CD4-positive, alpha-beta T cell treated with Interleukin-17A for 4 hours (primary cell): ENCODE measurements at regions not wholly inside any gene's neighbourhood (a gene's known extent, or its start where the extent isn't known, plus 50 kb on each side); places are given as distances from the start of the nearest gene placed in this dataset.
"Not testable (repeated sequence)": the region's sequence is repeated elsewhere in the genome, so short reads cannot be mapped to it uniquely, and the experiment has no call there.

ENCODE experiments used
- DNase-seq: peaks from one replicate; pipeline ENCODE4 v3.0.0-alpha.2; 2020; ENCODE audit warnings: mixed read lengths

DNA sequence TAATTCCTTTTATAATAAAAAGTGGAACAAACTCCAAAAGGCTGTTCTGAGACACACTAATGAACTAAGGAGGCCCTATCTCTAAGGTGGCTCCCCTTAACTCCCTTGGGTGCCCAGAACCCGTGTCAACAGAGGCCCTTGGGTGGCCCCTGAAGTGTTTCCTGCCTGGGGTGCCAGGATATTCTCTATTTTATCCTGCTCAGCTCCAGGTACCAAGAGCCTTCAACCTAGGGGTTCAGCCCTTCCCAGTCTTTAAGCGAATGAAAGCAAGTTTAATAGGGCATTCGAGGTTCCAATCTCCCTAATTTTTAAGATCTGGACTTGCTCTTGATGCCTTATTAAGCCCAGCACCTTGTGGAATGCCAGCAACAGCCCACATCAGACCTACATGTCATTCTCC lies 64.4 kb upstream of the MYO3A start:
- DNase-seq, result no peak

DNA sequence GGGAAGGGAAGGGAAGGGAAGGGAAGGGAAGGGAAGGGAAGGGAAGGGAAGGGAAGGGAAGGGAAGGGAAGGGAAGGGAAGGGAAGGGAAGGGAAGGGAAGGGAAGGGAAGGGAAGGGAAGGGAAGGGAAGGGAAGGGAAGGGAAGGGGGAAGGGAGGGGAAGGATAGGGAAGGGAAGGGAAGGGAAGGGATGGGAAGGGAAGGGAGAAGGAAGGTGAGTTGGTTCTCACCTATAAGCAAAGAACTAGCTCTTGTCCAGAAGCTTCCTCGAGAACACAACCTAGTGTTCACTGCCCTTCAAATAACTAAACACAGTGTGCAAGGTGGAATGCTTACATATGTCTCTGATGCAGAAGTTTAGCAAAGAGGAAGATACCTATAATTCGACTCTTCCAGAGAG lies 59.6 kb upstream of the MYO3A start:
- not testable (repeated sequence) for DNase-seq

DNA sequence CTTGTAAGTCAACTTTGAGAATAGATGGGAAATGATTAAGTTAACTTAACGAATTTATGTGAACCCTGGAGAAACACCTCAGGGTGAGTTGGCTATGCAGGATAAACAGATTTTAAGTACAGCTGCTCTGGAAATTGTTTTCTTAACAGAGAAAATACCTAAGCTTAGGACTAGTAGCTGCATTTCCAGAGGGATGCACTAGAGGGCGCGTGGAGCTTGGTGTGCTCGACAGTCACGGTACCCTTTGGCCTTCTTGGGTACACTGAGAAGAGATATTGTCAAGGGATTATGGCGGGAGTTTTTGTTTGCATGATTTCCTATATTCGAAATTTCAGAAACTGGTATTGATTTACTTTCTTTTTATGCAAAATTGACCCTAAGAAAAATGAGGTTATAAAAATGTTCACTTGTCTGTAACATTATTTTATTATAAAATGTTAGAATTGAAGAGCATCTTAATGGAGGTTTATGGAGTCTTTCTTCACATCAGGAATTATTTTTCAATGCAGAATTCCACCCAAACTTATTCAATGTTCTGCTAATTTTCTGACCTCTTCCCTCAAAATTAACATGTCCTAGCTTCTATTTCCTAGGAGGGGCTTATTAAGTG lies 58.4 kb upstream of the MYO3A start:
- peak; percentile 67 for DNase-seq

DNA sequence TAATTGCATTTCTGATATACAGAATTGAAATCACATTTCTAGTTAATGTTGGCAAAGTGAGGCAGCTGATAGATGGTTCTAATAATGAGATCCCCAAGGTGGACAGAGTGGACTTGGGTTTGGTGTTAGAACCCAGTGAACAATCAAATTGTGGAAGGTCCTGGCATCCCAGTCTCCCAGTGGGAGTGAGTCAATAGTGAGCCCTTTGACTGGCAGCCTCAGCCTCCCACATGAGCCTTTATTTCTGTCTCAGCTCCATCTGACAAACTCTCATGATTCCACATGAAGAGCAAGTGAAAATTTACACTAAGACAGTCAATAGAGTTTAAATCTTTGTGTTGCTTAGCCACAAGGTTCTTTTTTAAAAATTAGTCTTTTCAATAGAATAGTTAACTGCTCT lies 56.7 kb upstream of the MYO3A start:
- DNase-seq, result no peak
